Cardiac muscle cell (in vitro differentiated cells and primary cell): ENCODE measurements at regions not wholly inside any gene's neighbourhood (a gene's known extent, or its start where the extent isn't known, plus 50 kb on each side); places are given as distances from the start of the nearest gene placed in this dataset.

Experiments used
- DNase-seq, 2 donors: peaks; one replicate each; pipeline versions ENCODE4 v3.0.0 to v3.0.0-alpha.2; 2010 to 2017; ENCODE audit warnings: low read depth in 1 of 2, low spot score in 1 of 2
- H3K27ac ChIP-seq: fragments of 200-600 bp; sonication (generic); 2 replicates; pipeline ENCODE4 v1.5.1; 2016
- H3K27me3 ChIP-seq: fragments of 200-600 bp; sonication (generic); 2 replicates; pipeline ENCODE4 v1.6.0; 2016; ENCODE audit warnings: control low read depth
- H3K36me3 ChIP-seq: fragments of 200-600 bp; sonication (generic); 2 replicates; pipeline ENCODE4 v1.5.1; 2016; ENCODE audit warnings: control low read depth
- H3K4me1 ChIP-seq: fragments of 200-600 bp; sonication (generic); 2 replicates; pipeline ENCODE4 v1.8.1; 2017; ENCODE audit warnings: low read depth, mild to moderate bottlenecking, mixed run types
- H3K4me3 ChIP-seq: fragments of 200-600 bp; sonication (generic); 2 replicates; pipeline ENCODE4 v1.5.1; 2016; ENCODE audit warnings: mild to moderate bottlenecking
- H3K9me3 ChIP-seq: fragments of 200-600 bp; sonication (generic); 2 replicates; pipeline ENCODE4 v1.5.1; 2017; ENCODE audit warnings: low read depth, mild to moderate bottlenecking, control low read depth
- CTCF ChIP-seq: IDR thresholded peaks from 2 replicates; pipeline ENCODE4 v1.5.1; 2012; ENCODE audit warnings: low read depth, mild to moderate bottlenecking, low read length

- peaks cover 2% of the 10 kb centered on the region for H3K4me1 ChIP-seq
- H3K4me3 ChIP-seq = no peak overlapping the region
- no peak for TF ChIP-seq CTCF
- no peak overlapping the region for H3K27ac ChIP-seq
- no peaks in the 10 kb centered on the region for H3K27me3 ChIP-seq
- no peaks in the 10 kb centered on the region for H3K36me3 ChIP-seq
- no peaks in the 10 kb centered on the region for H3K9me3 ChIP-seq
- no peak for DNase-seq
These were observed 63.8 kb upstream of the RPS6KA3 start for GRCh38 chrX:20330545-20330944.

- DNase-seq = no peak
- no peak for TF ChIP-seq CTCF
- Histone ChIP-seq H3K36me3 (no peaks in the 10 kb centered on the region), H3K27ac (no peak overlapping the region), H3K9me3 (no peaks in the 10 kb centered on the region), H3K4me1 (peaks cover 6% of the 10 kb centered on the region), H3K27me3 (no peaks in the 10 kb centered on the region), H3K4me3 (no peak overlapping the region)
These were observed 62.7 kb upstream of the RPS6KA3 start for GRCh38 chrX:20329435-20329834.

GRCh38 chrX:20325786-20326388 lies 59.2 kb upstream of the RPS6KA3 start:
- no peak overlapping the region for H3K4me3 ChIP-seq

GRCh38 chrX:20322887-20323286 lies 56.2 kb upstream of the RPS6KA3 start:
- Histone ChIP-seq H3K27ac (no peak overlapping the region), H3K9me3 (no peaks in the 10 kb centered on the region), H3K4me1 (peaks cover 6% of the 10 kb centered on the region), H3K36me3 (no peaks in the 10 kb centered on the region), H3K4me3 (no peak overlapping the region), H3K27me3 (no peaks in the 10 kb centered on the region)
- no peak for DNase-seq
- no peak for TF ChIP-seq CTCF

More at GRCh38 chrX:20325786-20326388, 59.2 kb upstream of the RPS6KA3 start:
- Histone ChIP-seq H3K27me3 (no peaks in the 10 kb centered on the region), H3K27ac (no peak overlapping the region), H3K9me3 (no peaks in the 10 kb centered on the region), H3K4me1 (peaks cover 6% of the 10 kb centered on the region), H3K36me3 (no peaks in the 10 kb centered on the region)
- TF ChIP-seq CTCF = no peak
- DNase-seq = no peak

- DNase-seq = no peak
- Histone ChIP-seq H3K36me3 (no peaks in the 10 kb centered on the region), H3K27me3 (no peaks in the 10 kb centered on the region), H3K27ac (no peak overlapping the region), H3K4me1 (peaks cover 5% of the 10 kb centered on the region), H3K4me3 (no peak overlapping the region), H3K9me3 (no peaks in the 10 kb centered on the region)
- TF ChIP-seq CTCF = no peak
These were observed 53.9 kb upstream of the RPS6KA3 start for GRCh38 chrX:20320461-20321159.
